Esophagus squamous epithelium (tissue), 5 donors: ENCODE measurements at regions not wholly inside any gene's neighbourhood (a gene's known extent, or its start where the extent isn't known, plus 50 kb on each side); places are given as distances from the start of the nearest gene placed in this dataset.
"Not testable (repeated sequence)": the region's sequence is repeated elsewhere in the genome, so short reads cannot be mapped to it uniquely, and the experiment has no call there.

ENCODE experiments used
- DNase-seq: peaks from one replicate; lab custom pipeline; 2025; lab: John Stamatoyannopoulos, UW
- H3K27ac ChIP-seq, 4 donors: fragments of 200-600 bp; sonication (generic); one replicate each; pipeline ENCODE4 v1.5.1; 2016 to 2019; ENCODE audit warnings: mild to moderate bottlenecking in 1 of 4
- H3K27me3 ChIP-seq, 4 donors: fragments of 200-600 bp; sonication (generic); 1 replicate in 3 of 4; 2 replicates in 1 of 4; pipeline versions ENCODE4 v1.5.1 to v1.6.0; 2017 to 2021; ENCODE audit warnings: antibody characterized with exemption in 1 of 4
- H3K36me3 ChIP-seq, 3 donors: fragments of 200-600 bp; sonication (generic); one replicate each; pipeline ENCODE4 v1.5.1; 2016 to 2019
- H3K4me1 ChIP-seq, 3 donors: fragments of 200-600 bp; sonication (generic); one replicate each; pipeline ENCODE4 v1.5.1; 2017 to 2019
- H3K4me3 ChIP-seq, 4 donors: fragments of 200-600 bp; sonication (generic); 1 replicate in 3 of 4; 2 replicates in 1 of 4; pipeline ENCODE4 v1.5.1; 2016 to 2019; ENCODE audit warnings: mild to moderate bottlenecking in 2 of 4, moderate library complexity in 1 of 4
- H3K9me3 ChIP-seq, 3 donors: fragments of 200-600 bp; sonication (generic); one replicate each; pipeline ENCODE4 v1.5.1; 2016 to 2019
- POLR2A ChIP-seq, 4 donors: fragments of 450-650 bp; IDR thresholded peaks; one replicate each; pipeline ENCODE4 v1.6.1; 2017; ENCODE audit warnings: antibody characterized with exemption in 4 of 4, mild to moderate bottlenecking in 4 of 4, moderate library complexity in 3 of 4
- WGBS, 2 donors: methylation state at CpG; one replicate each; pipeline ENCODE4 v1.1.5; 2018; 5-methylcytosine and 5-hydroxymethylcytosine counted together
- intact Hi-C: fragments of 100-400 bp; cut with DNase I; formaldehyde crosslinking; loops from one replicate; pipeline ENCODE4 v1.15.0; 2022
- TF ChIP-seq, protein P1 (sequence below), 6 experiments: fragments of 450-650 bp in 4 of 6; fragments of 200-600 bp in 2 of 6; sonication (generic) in 2 of 6; IDR thresholded peaks; one replicate each; pipeline ENCODE4 v1.5.1; 2016 to 2019; ENCODE audit warnings: antibody characterized with exemption in 6 of 6, mild to moderate bottlenecking in 4 of 6, moderate library complexity in 4 of 6
- donor health status: DM: yes; HTN: yes; CAD: no.

DNA sequence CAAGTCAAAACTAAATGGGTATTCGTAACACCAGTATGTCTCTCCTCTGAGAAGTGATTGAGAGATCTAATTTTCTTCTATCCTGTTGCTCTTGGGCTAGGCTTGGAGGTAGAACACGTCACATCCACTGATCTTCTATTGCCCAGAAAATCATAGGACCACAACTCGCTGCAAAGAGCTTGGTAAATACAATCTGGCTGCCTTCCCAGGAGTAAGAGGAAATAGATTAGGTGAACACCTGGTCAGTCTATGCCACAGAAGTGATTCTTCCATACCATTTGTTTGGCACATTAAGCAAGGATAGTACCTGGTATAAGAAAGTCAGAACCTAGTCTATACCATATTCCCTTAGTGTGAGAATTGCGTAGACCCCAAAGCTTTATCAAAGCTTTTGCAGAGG is 129.3 kb upstream of the PHYHIPL start:
- intact Hi-C loops: no loop called here
- Histone ChIP-seq H3K4me3 (no peak overlapping the region), H3K9me3 (no peaks in the 10 kb centered on the region), H3K27me3 (no peaks in the 10 kb centered on the region), H3K36me3 (no peaks in the 10 kb centered on the region), H3K4me1 (no peaks in the 10 kb centered on the region), H3K27ac (no peak overlapping the region)
- TF ChIP-seq, protein P1, sequence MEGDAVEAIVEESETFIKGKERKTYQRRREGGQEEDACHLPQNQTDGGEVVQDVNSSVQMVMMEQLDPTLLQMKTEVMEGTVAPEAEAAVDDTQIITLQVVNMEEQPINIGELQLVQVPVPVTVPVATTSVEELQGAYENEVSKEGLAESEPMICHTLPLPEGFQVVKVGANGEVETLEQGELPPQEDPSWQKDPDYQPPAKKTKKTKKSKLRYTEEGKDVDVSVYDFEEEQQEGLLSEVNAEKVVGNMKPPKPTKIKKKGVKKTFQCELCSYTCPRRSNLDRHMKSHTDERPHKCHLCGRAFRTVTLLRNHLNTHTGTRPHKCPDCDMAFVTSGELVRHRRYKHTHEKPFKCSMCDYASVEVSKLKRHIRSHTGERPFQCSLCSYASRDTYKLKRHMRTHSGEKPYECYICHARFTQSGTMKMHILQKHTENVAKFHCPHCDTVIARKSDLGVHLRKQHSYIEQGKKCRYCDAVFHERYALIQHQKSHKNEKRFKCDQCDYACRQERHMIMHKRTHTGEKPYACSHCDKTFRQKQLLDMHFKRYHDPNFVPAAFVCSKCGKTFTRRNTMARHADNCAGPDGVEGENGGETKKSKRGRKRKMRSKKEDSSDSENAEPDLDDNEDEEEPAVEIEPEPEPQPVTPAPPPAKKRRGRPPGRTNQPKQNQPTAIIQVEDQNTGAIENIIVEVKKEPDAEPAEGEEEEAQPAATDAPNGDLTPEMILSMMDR (IDR thresholded peaks at IDR 0.05): no peak
- TF ChIP-seq POLR2A (IDR thresholded peaks at IDR 0.05): no peak
- DNase-seq: no peak
- WGBS, 2 donors: 45 to 66% methylated on average over 3 to 4 of the region's 4 CpGs

DNA sequence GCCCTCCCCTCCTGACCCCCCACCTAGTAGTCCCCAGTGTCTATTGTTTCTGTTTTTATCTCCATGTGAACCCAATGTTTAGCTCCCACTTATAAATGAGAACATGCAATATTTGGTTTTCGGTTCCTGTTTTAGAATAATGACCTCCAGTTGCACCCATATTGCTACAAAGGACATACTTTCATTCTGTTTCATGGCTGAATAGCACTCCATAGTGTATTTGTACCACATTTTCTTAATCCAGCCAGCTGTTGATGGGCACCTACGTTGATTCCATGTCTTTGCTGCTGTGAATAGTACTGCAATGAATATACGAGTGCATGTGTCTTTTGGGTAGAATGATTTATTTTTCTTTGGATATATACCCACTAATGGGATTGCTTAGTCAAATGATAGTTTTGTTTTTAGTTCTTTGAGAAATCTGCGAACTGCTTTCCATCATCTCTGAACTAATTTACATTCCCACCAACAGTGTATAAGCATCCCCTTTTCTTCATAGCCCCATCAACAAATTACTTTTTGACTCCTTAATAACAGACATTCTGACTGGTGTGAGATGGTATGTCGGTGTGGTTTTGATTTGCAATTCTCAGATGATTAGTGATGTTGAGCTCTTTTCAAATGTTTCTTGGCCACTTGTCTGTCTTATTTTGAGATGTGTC is 128.4 kb upstream of the PHYHIPL start:
- Histone ChIP-seq H3K4me1 (no peaks in the 10 kb centered on the region), H3K9me3 (no peaks in the 10 kb centered on the region), H3K4me3 (no peak overlapping the region), H3K36me3 (no peaks in the 10 kb centered on the region), H3K27me3 (no peaks in the 10 kb centered on the region), H3K27ac (no peak overlapping the region)
- no peak for DNase-seq
- intact Hi-C loops: no loop called here
- WGBS, 2 donors: 76 to 79% methylated on average over 5 of the region's 5 CpGs
- TF ChIP-seq, protein P1 (IDR thresholded peaks at IDR 0.05): no peak
- TF ChIP-seq POLR2A (IDR thresholded peaks at IDR 0.05): no peak

DNA sequence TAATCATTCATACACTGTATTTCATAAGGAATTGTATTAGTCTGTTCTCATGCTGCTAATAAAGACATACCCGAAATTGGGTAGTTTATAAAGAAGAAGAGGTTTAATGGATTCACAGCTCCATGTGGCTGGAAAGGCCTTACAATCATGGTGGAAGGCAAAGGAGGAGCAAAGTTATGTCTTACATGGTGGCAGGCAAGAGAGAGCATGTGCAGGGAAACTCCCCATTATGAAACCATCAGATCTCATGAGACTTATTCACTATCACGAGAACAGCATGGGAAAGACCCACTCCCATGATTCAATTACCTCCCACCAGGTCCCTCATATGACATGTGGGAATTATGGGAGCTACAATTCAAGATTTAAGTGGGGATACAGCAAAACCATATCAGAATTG is 122.9 kb upstream of the PHYHIPL start:
- WGBS, 2 donors: 58 to 68% methylated on average over 2 of the region's 2 CpGs

DNA sequence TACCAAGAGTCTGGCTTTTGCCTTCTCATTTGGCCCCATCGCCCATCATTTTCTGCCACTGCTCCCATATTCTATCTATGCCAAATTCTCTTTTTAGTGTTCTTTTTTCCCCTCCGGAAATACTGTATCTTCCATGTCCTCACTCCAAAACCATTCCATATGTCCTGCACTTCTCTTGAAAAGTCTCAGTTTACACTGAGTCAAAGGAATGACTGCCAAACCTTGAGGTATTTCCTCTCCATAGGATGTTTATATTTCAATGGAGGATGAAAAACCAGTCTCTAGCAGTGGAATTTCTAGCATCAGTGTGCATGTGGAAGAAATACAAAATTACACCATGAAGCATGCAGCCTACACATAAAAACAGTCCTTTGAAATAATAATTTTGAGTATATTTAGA is 121.4 kb upstream of the PHYHIPL start:
- intact Hi-C loops: no loop called here
- 52 to 80% methylated on average over 2 of the region's 2 CpGs for WGBS, 2 donors
- Histone ChIP-seq H3K9me3 (no peaks in the 10 kb centered on the region), H3K27ac (no peak overlapping the region), H3K4me1 (no peaks in the 10 kb centered on the region), H3K4me3 (no peak overlapping the region), H3K27me3 (no peaks in the 10 kb centered on the region), H3K36me3 (no peaks in the 10 kb centered on the region)
- no peak for DNase-seq
- no peak for TF ChIP-seq POLR2A (IDR thresholded peaks at IDR 0.05)
- TF ChIP-seq, protein P1 (IDR thresholded peaks at IDR 0.05): no peak

More for the DNA sequence above, 122.9 kb upstream of the PHYHIPL start:
- H3K27ac ChIP-seq, H3K27me3 ChIP-seq, DNase-seq, H3K4me1 ChIP-seq, H3K9me3 ChIP-seq, intact Hi-C loops, H3K36me3 ChIP-seq, H3K4me3 ChIP-seq: not testable (repeated sequence)

DNA sequence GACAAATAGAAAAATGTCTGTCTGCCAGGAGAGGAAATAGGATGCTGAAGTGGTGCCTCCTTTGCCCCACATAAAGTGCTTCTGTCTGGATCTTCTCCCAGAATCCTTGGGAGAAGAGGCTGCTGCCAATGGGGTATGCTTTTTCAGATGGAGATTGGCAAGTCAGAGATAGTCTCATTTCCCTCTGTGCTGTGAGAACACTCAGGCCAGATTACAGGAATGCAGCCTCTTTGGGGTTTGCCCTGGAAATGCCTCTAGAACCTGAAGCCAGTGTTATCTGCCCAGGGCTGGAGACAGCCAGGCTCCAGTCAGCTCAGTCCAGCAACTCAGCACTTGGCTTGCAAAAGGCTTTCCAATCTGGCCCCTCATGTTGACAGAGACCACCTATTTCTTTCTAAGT is 119.1 kb upstream of the PHYHIPL start:
- DNase-seq: no peak
- Histone ChIP-seq H3K4me1 (no peaks in the 10 kb centered on the region), H3K9me3 (no peaks in the 10 kb centered on the region), H3K27me3 (no peaks in the 10 kb centered on the region), H3K36me3 (no peaks in the 10 kb centered on the region), H3K27ac (no peak overlapping the region), H3K4me3 (no peak overlapping the region)
- TF ChIP-seq, protein P1 (IDR thresholded peaks at IDR 0.05): no peak
- no peak for TF ChIP-seq POLR2A (IDR thresholded peaks at IDR 0.05)
- intact Hi-C loops: no loop called here

DNA sequence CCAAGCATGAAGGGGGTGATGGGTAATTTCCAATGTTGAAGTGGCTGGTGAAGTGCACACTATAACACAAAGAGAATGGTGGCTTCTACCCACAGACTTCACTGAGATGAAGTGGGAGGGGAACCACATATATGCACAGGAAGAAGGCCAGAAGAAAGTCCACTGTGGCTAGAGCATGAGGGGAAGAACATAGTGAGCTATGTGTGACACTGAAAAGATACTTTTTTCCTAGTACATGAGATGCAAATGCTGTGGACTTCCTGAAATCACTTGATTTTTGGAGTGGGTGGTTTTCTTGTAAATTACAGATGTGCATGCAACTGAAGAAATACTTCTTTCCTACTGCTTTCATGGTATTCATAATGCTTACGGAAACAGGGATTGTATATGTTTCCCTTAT is 115.6 kb upstream of the PHYHIPL start:
- WGBS, 2 donors: 75 to 82% methylated on average over 1 of the region's 1 CpG
- TF ChIP-seq, protein P1 (IDR thresholded peaks at IDR 0.05): no peak
- no peak for TF ChIP-seq POLR2A (IDR thresholded peaks at IDR 0.05)
- DNase-seq: no peak
- H3K4me3 ChIP-seq: no peak overlapping the region
- intact Hi-C loops: no loop called here
- H3K27me3 ChIP-seq: no peaks in the 10 kb centered on the region
- H3K36me3 ChIP-seq: no peaks in the 10 kb centered on the region
- H3K9me3 ChIP-seq: no peaks in the 10 kb centered on the region
- H3K4me1 ChIP-seq: no peaks in the 10 kb centered on the region
- H3K27ac ChIP-seq: no peak overlapping the region
